WI38 (cell line): ENCODE measurements at regions not wholly inside any gene's neighbourhood (a gene's known extent, or its start where the extent isn't known, plus 50 kb on each side); places are given as distances from the start of the nearest gene placed in this dataset.

Experiments used
- H3K4me3 ChIP-seq: 2 replicates; pipeline ENCODE4 v1.5.1; 2011; ENCODE audit warnings: low read depth, mild to moderate bottlenecking, control low read depth, low read length
- TF ChIP-seq, protein P1 (sequence below): IDR thresholded peaks from 2 replicates; pipeline ENCODE4 v1.5.1; 2012; ENCODE audit warnings: low read depth, mild to moderate bottlenecking, control low read depth, low read length

DNA sequence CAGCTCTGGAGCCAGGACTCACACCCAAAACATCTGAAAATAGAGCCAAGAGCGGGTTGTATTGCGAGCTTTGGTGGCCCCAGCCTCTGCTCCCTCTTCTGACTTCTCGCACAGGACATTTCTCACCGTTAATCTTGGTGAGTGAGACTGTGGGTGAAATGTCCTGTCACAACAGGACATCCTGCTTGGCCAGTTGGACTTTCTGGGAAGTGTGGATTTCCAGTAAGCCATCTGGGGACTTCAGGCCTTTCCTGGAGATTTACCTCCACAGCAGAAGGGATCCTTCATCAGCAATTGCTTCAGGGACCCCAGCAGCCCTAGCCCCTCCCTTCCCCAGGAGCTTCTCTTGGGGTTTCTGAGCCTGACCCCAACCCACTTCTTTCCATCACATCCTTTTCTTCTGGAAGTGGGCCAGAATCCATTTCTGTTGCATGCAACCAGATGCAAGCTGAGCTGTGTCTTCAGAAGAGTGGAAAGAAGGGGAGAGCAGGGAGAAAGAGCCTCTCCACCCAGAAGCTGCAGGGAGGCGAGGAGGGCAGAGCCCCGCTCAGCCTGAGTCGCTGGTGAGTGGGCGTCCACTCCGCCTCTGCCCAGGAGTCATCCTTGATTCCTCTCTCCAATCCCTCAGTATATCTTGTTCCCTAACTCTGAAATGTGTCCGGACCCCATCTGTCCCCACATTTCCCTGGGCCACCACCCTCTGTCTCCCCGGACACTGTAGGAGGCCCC is 50.3 kb upstream of the GADD45G start:
- no peak overlapping the region for H3K4me3 ChIP-seq
- TF ChIP-seq, protein P1, sequence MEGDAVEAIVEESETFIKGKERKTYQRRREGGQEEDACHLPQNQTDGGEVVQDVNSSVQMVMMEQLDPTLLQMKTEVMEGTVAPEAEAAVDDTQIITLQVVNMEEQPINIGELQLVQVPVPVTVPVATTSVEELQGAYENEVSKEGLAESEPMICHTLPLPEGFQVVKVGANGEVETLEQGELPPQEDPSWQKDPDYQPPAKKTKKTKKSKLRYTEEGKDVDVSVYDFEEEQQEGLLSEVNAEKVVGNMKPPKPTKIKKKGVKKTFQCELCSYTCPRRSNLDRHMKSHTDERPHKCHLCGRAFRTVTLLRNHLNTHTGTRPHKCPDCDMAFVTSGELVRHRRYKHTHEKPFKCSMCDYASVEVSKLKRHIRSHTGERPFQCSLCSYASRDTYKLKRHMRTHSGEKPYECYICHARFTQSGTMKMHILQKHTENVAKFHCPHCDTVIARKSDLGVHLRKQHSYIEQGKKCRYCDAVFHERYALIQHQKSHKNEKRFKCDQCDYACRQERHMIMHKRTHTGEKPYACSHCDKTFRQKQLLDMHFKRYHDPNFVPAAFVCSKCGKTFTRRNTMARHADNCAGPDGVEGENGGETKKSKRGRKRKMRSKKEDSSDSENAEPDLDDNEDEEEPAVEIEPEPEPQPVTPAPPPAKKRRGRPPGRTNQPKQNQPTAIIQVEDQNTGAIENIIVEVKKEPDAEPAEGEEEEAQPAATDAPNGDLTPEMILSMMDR: no peak

DNA sequence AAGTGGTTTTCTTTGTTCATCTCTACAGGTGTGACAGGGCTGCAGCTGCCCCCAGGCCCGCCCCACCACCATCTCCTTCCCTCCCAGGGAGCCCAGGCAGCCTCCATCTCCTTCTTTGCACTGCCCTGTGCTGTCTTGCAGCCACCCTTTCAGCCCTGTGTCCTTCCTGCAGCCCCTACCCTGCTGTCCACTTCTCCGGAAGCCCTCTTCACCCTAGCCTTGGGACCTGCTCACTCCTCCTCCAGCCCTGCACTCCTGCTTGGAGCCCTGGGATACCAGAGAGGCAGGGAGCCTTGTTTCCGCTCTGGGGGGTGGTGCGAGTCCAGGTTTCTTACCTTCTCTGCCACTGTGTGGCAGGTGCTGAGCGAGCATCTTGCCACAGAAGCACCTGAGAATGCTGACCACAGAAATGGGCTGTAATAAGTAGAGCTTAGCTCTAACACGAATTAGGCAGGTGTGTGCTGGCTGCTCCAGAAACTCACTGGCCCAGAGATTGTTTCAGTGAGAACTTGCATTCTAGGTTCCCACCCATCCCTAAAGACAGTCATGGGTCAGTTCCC is 51.3 kb upstream of the GADD45G start:
- TF ChIP-seq, protein P1: no peak
- H3K4me3 ChIP-seq: no peak overlapping the region

DNA sequence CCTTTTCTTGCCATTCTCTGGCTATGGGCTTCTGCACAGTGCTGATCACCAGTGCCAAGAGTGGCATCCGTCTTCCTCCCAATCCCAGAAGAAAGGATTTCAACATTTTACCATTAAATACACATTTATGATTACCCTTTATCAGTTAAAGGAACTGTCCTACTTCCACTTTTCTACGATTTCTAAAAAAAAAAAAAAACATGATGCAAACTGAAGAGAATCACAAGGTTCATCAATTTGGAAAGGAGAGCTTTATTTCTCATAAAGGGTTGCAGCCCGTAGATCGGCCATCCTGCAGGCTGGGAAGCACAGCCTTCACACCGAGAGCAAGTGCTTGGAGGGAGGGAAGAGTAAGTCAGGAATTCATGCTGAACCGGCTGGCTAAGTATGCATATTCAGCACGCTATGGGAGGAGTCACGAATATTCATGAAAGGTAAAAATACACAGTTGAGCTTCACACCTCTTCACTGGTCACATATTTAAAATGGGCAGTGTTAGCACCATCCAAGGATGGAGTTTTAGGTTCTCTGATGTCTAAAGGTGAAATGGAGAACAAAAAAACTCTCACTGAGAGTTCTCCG is 52.5 kb upstream of the SEMA4D start:
- H3K4me3 ChIP-seq: no peak overlapping the region
- TF ChIP-seq, protein P1: no peak

DNA sequence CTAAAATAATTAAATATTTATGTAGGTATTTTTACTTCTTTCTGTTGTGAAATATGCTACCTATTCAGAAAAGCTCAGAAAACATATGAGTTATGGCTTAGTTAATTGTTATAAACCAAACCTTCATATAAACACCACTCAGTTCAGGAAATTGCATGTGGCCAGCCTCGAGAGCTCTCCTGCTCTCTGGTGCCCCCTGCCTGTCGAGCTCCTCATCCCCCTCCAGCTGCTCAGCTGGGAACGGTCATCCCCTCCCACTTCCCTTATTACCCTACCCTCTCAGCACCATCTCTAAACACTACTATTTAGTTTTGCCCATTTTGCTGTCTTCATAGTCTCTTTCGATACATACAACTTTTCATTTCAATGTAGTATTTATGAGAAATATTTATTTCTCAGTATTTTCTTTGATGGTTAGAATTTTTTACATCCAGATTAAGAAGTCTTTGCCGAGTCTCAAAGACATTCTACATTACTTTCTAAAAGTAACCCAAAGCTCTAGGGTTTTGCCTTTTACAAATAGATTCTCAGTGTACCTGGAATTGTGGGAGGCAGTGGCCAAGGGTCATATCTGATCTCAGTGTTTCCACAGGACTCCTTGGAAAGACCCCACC is 51.2 kb upstream of the SEMA4D start:
- TF ChIP-seq, protein P1: peak; percentile 78
- no peak overlapping the region for H3K4me3 ChIP-seq

DNA sequence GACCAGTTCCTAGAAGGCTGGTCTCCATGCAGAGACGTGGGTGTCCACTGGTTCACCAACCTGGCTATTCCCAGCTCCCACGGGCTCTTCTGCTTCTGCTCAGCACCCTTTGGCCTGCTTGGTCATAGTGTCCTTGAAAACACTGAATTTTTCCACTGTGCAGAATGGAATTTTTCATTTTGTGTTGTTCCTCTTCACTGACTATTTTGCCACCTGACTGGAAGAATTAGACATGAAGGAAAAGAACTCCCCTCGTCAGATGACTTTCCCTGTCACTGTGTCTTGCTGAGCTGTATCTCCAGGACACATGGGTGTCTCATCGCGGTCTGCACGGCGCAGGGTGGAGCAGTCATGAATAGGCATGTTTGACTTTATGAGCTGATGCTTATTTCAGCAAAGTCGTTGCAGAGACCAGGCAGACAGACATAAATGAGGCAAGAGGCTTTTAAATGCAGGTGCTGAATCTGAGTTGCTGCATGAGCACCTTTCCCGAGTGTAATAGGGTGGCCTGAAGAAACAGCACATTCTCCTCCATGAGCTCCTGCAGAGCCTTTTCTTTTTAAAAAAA is 50.2 kb upstream of the SEMA4D start:
- H3K4me3 ChIP-seq: no peak overlapping the region
- TF ChIP-seq, protein P1: no peak
